Activated T-helper 1 cell treated with anti-CD3 and anti-CD28 coated beads, Interleukin-12 subunit alpha, Interleukin-12 subunit beta, Interleukin-2, Interleukin-4 antibody, amounts not matched to agents 30 ng/mL and 10 ng/mL and 1 ng/mL, durations not matched to agents 14 hours and 24 hours and 36 hours (primary cell): ENCODE measurements at regions not wholly inside any gene's neighbourhood (a gene's known extent, or its start where the extent isn't known, plus 50 kb on each side); places are given as distances from the start of the nearest gene placed in this dataset.

ENCODE experiments used
- DNase-seq: peaks from one replicate; pipeline ENCODE4 v3.0.0; 2021; ENCODE audit warnings: low spot score
- H3K27ac Mint-ChIP-seq: one replicate; pipeline ENCODE4 v1.8.0; 2021; ENCODE audit warnings: mild to moderate bottlenecking, mixed read lengths
- H3K27me3 Mint-ChIP-seq: one replicate; pipeline ENCODE4 v1.8.0; 2022; ENCODE audit warnings: mild to moderate bottlenecking, moderate library complexity, mixed read lengths; ENCODE audit not compliant: insufficient read depth
- H3K36me3 Mint-ChIP-seq: one replicate; pipeline ENCODE4 v1.8.0; 2021; ENCODE audit warnings: low read depth, mixed read lengths
- H3K4me1 Mint-ChIP-seq: one replicate; pipeline ENCODE4 v1.8.0; 2021; ENCODE audit warnings: low read depth, mixed read lengths
- H3K4me3 Mint-ChIP-seq: one replicate; pipeline ENCODE4 v1.8.0; 2021; ENCODE audit warnings: mild to moderate bottlenecking, moderate library complexity, mixed read lengths
- H3K9me3 Mint-ChIP-seq: one replicate; pipeline ENCODE4 v1.8.0; 2021; ENCODE audit warnings: mixed read lengths
- intact Hi-C: fragments of 100-400 bp; cut with micrococcal nuclease; formaldehyde crosslinking; loops from one replicate; pipeline ENCODE4 v1.15.1; 2024

- Mint-ChIP-seq H3K4me3 (no peak overlapping the region), H3K36me3 (no peaks in the 10 kb centered on the region)
- no peak for DNase-seq
These were observed 50.9 kb upstream of the TPM4 start for GRCh38 chr19:16025108-16026101.

GRCh38 chr19:16026131-16026530 is 50.2 kb upstream of the TPM4 start:
- no peaks in the 10 kb centered on the region for H3K9me3 Mint-ChIP-seq
- peaks cover 11% of the 10 kb centered on the region for H3K27me3 Mint-ChIP-seq
- H3K4me1 Mint-ChIP-seq: no peaks in the 10 kb centered on the region
- H3K36me3 Mint-ChIP-seq: no peaks in the 10 kb centered on the region
- intact Hi-C loops: no loop called here
- DNase-seq: no peak
- no peak overlapping the region for H3K4me3 Mint-ChIP-seq
- no peak overlapping the region for H3K27ac Mint-ChIP-seq

More at GRCh38 chr19:16025108-16026101, 50.9 kb upstream of the TPM4 start:
- peaks cover 11% of the 10 kb centered on the region for H3K27me3 Mint-ChIP-seq
- no peaks in the 10 kb centered on the region for H3K4me1 Mint-ChIP-seq
- H3K9me3 Mint-ChIP-seq: no peaks in the 10 kb centered on the region
- intact Hi-C loops: no loop called here
- no peak overlapping the region for H3K27ac Mint-ChIP-seq
